GM10248 (cell line): ENCODE measurements at regions not wholly inside any gene's neighbourhood (a gene's known extent, or its start where the extent isn't known, plus 50 kb on each side); places are given as distances from the start of the nearest gene placed in this dataset.

Source experiments
- CTCF ChIA-PET: fragments of 300-600 bp; sonication (Branson Sonifier 250); formaldehyde crosslinking; extraction: SDS; loops from one replicate; lab custom pipeline; 2021; ENCODE audit warnings: antibody characterized with exemption; lab: Yijun Ruan, JAX
- POLR2A ChIA-PET: fragments of 350-650 bp; sonication (Branson Sonifier 250); formaldehyde crosslinking; extraction: SDS; loops from one replicate; lab custom pipeline; 2020; ENCODE audit warnings: antibody characterized with exemption; lab: Yijun Ruan, JAX
- DNase-seq: peaks from one replicate; pipeline ENCODE4 v3.0.0; 2012; ENCODE audit errors: extremely low spot score
- TF ChIP-seq, protein P1 (sequence below): IDR thresholded peaks from 2 replicates; pipeline ENCODE4 v1.5.1; 2012; ENCODE audit warnings: mild to moderate bottlenecking, low read depth; ENCODE audit errors: extremely low read depth, missing control alignments, control extremely low read depth

- no peak for DNase-seq
- TF ChIP-seq, protein P1, sequence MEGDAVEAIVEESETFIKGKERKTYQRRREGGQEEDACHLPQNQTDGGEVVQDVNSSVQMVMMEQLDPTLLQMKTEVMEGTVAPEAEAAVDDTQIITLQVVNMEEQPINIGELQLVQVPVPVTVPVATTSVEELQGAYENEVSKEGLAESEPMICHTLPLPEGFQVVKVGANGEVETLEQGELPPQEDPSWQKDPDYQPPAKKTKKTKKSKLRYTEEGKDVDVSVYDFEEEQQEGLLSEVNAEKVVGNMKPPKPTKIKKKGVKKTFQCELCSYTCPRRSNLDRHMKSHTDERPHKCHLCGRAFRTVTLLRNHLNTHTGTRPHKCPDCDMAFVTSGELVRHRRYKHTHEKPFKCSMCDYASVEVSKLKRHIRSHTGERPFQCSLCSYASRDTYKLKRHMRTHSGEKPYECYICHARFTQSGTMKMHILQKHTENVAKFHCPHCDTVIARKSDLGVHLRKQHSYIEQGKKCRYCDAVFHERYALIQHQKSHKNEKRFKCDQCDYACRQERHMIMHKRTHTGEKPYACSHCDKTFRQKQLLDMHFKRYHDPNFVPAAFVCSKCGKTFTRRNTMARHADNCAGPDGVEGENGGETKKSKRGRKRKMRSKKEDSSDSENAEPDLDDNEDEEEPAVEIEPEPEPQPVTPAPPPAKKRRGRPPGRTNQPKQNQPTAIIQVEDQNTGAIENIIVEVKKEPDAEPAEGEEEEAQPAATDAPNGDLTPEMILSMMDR: no peak
- POLR2A ChIA-PET: no interaction called here
- CTCF ChIA-PET: no interaction called here
Observed at GRCh38 chr1:4444086-4444485, 210.3 kb upstream of the AJAP1 start.

GRCh38 chr1:4447778-4448420 lies 206.5 kb upstream of the AJAP1 start:
- TF ChIP-seq, protein P1: no peak
- DNase-seq: no peak
- POLR2A ChIA-PET: no interaction called here
- CTCF ChIA-PET: no interaction called here

DNA sequence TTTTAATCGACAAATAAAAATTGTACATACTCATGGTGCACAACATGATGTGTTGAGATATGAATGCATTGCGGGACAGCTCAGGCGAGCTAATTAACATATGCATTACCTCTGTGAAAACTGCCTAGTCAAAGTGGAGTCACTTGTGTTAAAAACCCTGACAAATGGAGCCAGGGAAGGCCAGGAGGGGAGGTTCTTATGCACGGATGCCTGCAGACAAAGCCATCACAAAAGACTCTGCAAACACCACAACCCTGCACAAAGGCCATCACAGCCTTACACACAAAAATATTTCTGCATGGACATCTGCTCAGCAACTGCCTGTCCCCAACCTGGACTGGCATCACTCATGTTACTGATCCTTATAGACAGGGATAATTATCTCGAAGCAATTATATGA lies 204.4 kb upstream of the AJAP1 start:
- ChIA-PET POLR2A (no interaction called here), CTCF (no interaction called here)

DNA sequence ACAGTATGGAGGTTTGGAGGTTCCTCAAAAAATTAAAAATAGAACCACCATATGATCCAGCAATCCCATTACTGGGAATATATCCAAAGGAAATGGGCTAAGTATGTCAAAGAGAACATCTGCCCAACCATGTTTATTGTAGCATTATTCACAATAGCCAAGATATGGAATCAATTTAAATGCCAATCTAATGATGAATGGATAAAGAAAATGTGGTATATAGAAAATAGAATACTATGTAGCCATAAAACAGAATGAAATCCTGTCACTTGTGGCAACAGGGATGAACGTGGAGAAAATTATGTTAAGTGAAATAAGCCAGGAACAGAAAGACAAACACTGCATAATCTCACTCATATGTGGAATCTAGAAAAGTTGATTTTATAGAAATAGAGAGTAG lies 201.7 kb upstream of the AJAP1 start:
- POLR2A ChIA-PET: no interaction called here
- no peak for DNase-seq
- CTCF ChIA-PET: no interaction called here
- TF ChIP-seq, protein P1: no peak

More for the DNA sequence above, 204.4 kb upstream of the AJAP1 start:
- no peak for DNase-seq
- TF ChIP-seq, protein P1: no peak

GRCh38 chr1:4460052-4460451 lies 194.4 kb upstream of the AJAP1 start:
- TF ChIP-seq, protein P1: no peak
- ChIA-PET CTCF (no interaction called here), POLR2A (no interaction called here)
- no peak for DNase-seq

GRCh38 chr1:4460651-4461050 lies 193.8 kb upstream of the AJAP1 start:
- ChIA-PET POLR2A (no interaction called here), CTCF (no interaction called here)
- TF ChIP-seq, protein P1: no peak
- no peak for DNase-seq

DNA sequence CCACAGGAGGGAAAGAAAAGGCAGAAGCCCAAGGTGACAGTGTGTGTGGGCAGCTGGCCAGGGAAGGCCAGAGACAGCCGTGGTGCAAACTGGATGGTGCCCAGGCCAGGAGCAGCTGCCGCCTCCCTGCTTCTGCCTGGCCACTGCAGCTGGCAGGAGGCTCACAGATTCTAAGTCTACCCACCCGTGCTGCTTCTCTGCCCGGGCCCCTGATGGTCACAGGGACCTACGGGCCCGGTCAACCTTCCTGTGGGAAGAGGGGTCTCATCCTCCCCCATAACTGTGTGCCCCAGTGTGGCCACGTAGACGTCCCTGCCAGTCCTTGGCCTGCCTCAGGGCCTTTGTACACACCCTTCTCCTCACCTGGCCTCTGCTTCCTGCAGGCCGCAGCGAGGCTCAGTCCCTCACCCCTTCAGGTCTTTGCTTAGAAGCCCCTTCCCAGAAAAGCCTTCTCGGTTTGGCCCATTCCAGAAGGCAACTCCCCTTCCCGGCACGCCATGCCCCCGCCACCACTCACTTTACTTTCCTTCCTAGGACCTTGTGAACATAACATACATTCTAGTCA lies 192.6 kb upstream of the AJAP1 start:
- TF ChIP-seq, protein P1: no peak

More for the DNA sequence above, 192.6 kb upstream of the AJAP1 start:
- POLR2A ChIA-PET: no interaction called here
- CTCF ChIA-PET: no interaction called here
- DNase-seq: no peak
